Hepatocyte (in vitro differentiated cells): ENCODE measurements at regions not wholly inside any gene's neighbourhood (a gene's known extent, or its start where the extent isn't known, plus 50 kb on each side); places are given as distances from the start of the nearest gene placed in this dataset.

Experiments
- DNase-seq: peaks from one replicate; pipeline ENCODE4 v3.0.0-alpha.2; 2016; ENCODE audit warnings: low spot score
- H2AFZ ChIP-seq: fragments of 200-600 bp; sonication (generic); 2 replicates; pipeline ENCODE4 v1.6.0; 2016; ENCODE audit warnings: antibody characterized with exemption, mild to moderate bottlenecking
- H3K27ac ChIP-seq: fragments of 200-600 bp; sonication (generic); 2 replicates; pipeline ENCODE4 v1.5.1; 2016; ENCODE audit warnings: mild to moderate bottlenecking
- H3K27me3 ChIP-seq: fragments of 200-600 bp; sonication (generic); 2 replicates; pipeline ENCODE4 v1.6.1; 2016
- H3K36me3 ChIP-seq: fragments of 200-600 bp; sonication (generic); replicated peaks from 2 replicates; pipeline ENCODE4 v1.5.1; 2016; ENCODE audit warnings: low read depth; ENCODE audit not compliant: insufficient read depth
- H3K4me1 ChIP-seq: fragments of 200-600 bp; sonication (generic); 2 replicates; pipeline ENCODE4 v1.5.1; 2016; ENCODE audit warnings: mild to moderate bottlenecking, moderate library complexity; ENCODE audit not compliant: insufficient read depth
- H3K4me2 ChIP-seq: fragments of 200-600 bp; sonication (generic); 2 replicates; pipeline ENCODE4 v1.6.0; 2016
- H3K4me3 ChIP-seq: fragments of 200-600 bp; sonication (generic); 2 replicates; pipeline ENCODE4 v1.5.1; 2016; ENCODE audit warnings: mild to moderate bottlenecking
- H3K79me2 ChIP-seq: fragments of 200-600 bp; sonication (generic); 2 replicates; pipeline ENCODE4 v1.6.0; 2017; ENCODE audit warnings: mild to moderate bottlenecking
- H3K9me2 ChIP-seq: fragments of 200-600 bp; sonication (generic); replicated peaks from 2 replicates; pipeline ENCODE4 v1.6.0; 2017; ENCODE audit warnings: mild to moderate bottlenecking; ENCODE audit not compliant: insufficient read depth
- H3K9me3 ChIP-seq: fragments of 200-600 bp; sonication (generic); 2 replicates; pipeline ENCODE4 v1.5.1; 2016; ENCODE audit warnings: low read depth, mild to moderate bottlenecking
- H4K20me1 ChIP-seq: fragments of 200-600 bp; sonication (generic); 2 replicates; pipeline ENCODE4 v1.6.0; 2016; ENCODE audit warnings: mild to moderate bottlenecking; ENCODE audit not compliant: insufficient read depth, poor library complexity, severe bottlenecking
- EZH2 ChIP-seq: fragments of 200-600 bp; sonication (generic); IDR thresholded peaks from 2 replicates; pipeline ENCODE4 v1.6.1; 2016; ENCODE audit warnings: antibody characterized with exemption, mild to moderate bottlenecking, borderline replicate concordance
- EZH2phosphoT487 ChIP-seq: fragments of 200-600 bp; sonication (generic); IDR thresholded peaks from one replicate; pipeline ENCODE4 v1.6.1; 2018; ENCODE audit warnings: antibody characterized with exemption, mild to moderate bottlenecking, low read depth, moderate library complexity; ENCODE audit not compliant: unreplicated experiment, severe bottlenecking
- WGBS: methylation state at CpG from one replicate; pipeline ENCODE4 v1.1.6; 2016; ENCODE audit warnings: low lambda C conversion rate; ENCODE audit errors: missing lambda C conversion rate; 5-methylcytosine and 5-hydroxymethylcytosine counted together
- TF ChIP-seq, protein P1 (sequence below): fragments of 200-600 bp; sonication (generic); IDR thresholded peaks from 2 replicates; pipeline ENCODE4 v1.5.1; 2016; ENCODE audit warnings: antibody characterized with exemption, mild to moderate bottlenecking; ENCODE audit not compliant: poor library complexity

DNA sequence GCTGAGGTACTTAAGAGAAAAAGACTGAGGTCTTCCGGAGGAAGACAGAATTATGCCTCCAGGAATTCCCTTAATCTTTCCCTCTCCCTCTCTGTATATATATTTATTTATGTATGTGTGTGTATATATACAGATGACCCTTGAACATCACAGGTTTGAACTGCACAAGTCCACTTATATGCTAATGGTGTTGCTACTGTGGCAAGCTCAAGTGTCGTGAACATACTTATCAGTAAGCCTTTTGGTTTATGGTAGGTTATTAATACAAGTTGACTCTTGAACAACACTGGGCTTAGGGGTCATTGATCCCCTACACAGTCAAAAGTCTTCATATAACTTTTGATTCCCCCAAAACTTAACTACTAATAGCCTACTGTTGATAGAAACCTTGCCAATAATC lies 106.8 kb downstream of the NUDT12 start:
- no peaks in the 10 kb centered on the region for H3K4me1 ChIP-seq
- WGBS = 75% methylated on average over 2 of the region's 2 CpGs
- TF ChIP-seq, protein P1, sequence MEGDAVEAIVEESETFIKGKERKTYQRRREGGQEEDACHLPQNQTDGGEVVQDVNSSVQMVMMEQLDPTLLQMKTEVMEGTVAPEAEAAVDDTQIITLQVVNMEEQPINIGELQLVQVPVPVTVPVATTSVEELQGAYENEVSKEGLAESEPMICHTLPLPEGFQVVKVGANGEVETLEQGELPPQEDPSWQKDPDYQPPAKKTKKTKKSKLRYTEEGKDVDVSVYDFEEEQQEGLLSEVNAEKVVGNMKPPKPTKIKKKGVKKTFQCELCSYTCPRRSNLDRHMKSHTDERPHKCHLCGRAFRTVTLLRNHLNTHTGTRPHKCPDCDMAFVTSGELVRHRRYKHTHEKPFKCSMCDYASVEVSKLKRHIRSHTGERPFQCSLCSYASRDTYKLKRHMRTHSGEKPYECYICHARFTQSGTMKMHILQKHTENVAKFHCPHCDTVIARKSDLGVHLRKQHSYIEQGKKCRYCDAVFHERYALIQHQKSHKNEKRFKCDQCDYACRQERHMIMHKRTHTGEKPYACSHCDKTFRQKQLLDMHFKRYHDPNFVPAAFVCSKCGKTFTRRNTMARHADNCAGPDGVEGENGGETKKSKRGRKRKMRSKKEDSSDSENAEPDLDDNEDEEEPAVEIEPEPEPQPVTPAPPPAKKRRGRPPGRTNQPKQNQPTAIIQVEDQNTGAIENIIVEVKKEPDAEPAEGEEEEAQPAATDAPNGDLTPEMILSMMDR = no peak
- TF ChIP-seq EZH2phosphoT487 (no peak), EZH2 (no peak)
- H3K36me3 ChIP-seq = no peaks in the 10 kb centered on the region
- no peaks in the 10 kb centered on the region for H3K27me3 ChIP-seq
- H3K4me2 ChIP-seq = no peak overlapping the region
- DNase-seq = no peak
- no peak overlapping the region for H2AFZ ChIP-seq
- H3K9me2 ChIP-seq = no peaks in the 10 kb centered on the region
- no peaks in the 10 kb centered on the region for H3K9me3 ChIP-seq
- H4K20me1 ChIP-seq = no peaks in the 10 kb centered on the region
- H3K79me2 ChIP-seq = no peaks in the 10 kb centered on the region
- H3K27ac ChIP-seq = no peak overlapping the region
- H3K4me3 ChIP-seq = no peak overlapping the region

- Histone ChIP-seq H2AFZ (no peak overlapping the region), H3K27me3 (no peaks in the 10 kb centered on the region), H3K4me3 (no peak overlapping the region), H3K27ac (no peak overlapping the region), H3K4me2 (no peak overlapping the region), H3K9me3 (no peaks in the 10 kb centered on the region), H3K4me1 (no peaks in the 10 kb centered on the region), H3K9me2 (no peaks in the 10 kb centered on the region), H4K20me1 (no peaks in the 10 kb centered on the region), H3K79me2 (no peaks in the 10 kb centered on the region), H3K36me3 (no peaks in the 10 kb centered on the region)
- DNase-seq = no peak
- 83% methylated on average over 2 of the region's 2 CpGs for WGBS
- no peak for TF ChIP-seq EZH2
- TF ChIP-seq EZH2phosphoT487 = no peak
Measured at GRCh38 chr5:103454770-103455169, 107.8 kb downstream of the NUDT12 start.

DNA sequence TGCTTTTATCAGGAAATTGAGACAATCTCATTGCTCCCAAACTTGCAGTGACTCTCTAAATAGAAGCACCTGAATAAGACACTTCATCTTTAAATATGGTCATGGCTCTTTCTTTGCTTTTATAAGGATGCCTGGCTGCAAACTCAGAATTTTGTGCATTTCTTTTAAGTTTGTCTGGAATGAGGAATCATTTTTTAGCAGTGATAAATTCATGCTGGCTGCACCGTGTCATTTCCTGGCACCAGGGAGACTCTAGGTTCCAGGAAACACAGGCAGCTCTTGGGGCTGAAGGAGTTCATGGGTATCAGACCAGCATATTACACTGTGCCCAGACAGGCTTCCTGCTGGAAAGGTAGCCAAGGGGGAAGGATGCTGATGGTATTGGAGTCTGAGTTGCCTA lies 109.9 kb downstream of the NUDT12 start:
- H3K79me2 ChIP-seq = no peaks in the 10 kb centered on the region
- H3K4me2 ChIP-seq = no peak overlapping the region
- H3K9me3 ChIP-seq = no peaks in the 10 kb centered on the region

DNA sequence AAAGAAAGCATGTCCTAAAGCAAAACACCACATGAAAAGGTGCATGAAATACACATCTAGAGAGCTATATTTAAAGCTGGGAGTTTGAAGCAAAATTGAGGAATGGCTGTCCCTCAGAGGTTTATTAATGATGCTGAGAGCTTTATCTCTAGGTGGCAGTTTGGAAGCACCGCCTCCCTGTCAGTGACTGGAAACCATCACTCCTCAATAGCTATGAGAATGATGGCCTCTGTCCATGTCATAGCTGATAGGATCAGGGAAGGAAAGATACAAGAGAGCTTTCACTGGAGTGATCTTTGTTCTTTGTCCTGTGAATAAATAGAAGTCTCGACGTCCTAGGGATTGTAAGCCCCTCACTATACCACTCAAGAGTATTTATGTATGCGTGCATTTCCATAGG lies 110.5 kb downstream of the NUDT12 start:
- no peak overlapping the region for H3K4me3 ChIP-seq
- no peak overlapping the region for H3K4me2 ChIP-seq
- no peaks in the 10 kb centered on the region for H3K9me3 ChIP-seq
- H3K9me2 ChIP-seq = no peaks in the 10 kb centered on the region
- no peaks in the 10 kb centered on the region for H4K20me1 ChIP-seq
- no peaks in the 10 kb centered on the region for H3K36me3 ChIP-seq
- no peak for DNase-seq
- 47% methylated on average over 4 of the region's 4 CpGs for WGBS
- no peak for TF ChIP-seq EZH2
- no peak for TF ChIP-seq EZH2phosphoT487
- TF ChIP-seq, protein P1 = no peak
- no peak overlapping the region for H2AFZ ChIP-seq
- no peaks in the 10 kb centered on the region for H3K27me3 ChIP-seq
- H3K4me1 ChIP-seq = no peaks in the 10 kb centered on the region
- no peaks in the 10 kb centered on the region for H3K79me2 ChIP-seq
- no peak overlapping the region for H3K27ac ChIP-seq

More for the DNA sequence above, 109.9 kb downstream of the NUDT12 start:
- no peaks in the 10 kb centered on the region for H3K27me3 ChIP-seq
- H2AFZ ChIP-seq = no peak overlapping the region
- H3K9me2 ChIP-seq = no peaks in the 10 kb centered on the region
- no peak for DNase-seq
- no peaks in the 10 kb centered on the region for H3K4me1 ChIP-seq
- no peak overlapping the region for H3K4me3 ChIP-seq
- TF ChIP-seq EZH2 (no peak), EZH2phosphoT487 (no peak)
- TF ChIP-seq, protein P1 = no peak
- 79% methylated on average over 1 of the region's 1 CpG for WGBS
- no peak overlapping the region for H3K27ac ChIP-seq
- no peaks in the 10 kb centered on the region for H4K20me1 ChIP-seq
- H3K36me3 ChIP-seq = no peaks in the 10 kb centered on the region
